Activated CD4-positive, CD25-positive, alpha-beta regulatory T cell treated with anti-CD3 and anti-CD28 coated beads, Interleukin-2, amount 50 U/mL, for 72 hours (primary cell): ENCODE measurements at regions not wholly inside any gene's neighbourhood (a gene's known extent, or its start where the extent isn't known, plus 50 kb on each side); places are given as distances from the start of the nearest gene placed in this dataset.

Experiments used
- DNase-seq: peaks from one replicate; pipeline ENCODE4 v3.0.0; 2021

DNA sequence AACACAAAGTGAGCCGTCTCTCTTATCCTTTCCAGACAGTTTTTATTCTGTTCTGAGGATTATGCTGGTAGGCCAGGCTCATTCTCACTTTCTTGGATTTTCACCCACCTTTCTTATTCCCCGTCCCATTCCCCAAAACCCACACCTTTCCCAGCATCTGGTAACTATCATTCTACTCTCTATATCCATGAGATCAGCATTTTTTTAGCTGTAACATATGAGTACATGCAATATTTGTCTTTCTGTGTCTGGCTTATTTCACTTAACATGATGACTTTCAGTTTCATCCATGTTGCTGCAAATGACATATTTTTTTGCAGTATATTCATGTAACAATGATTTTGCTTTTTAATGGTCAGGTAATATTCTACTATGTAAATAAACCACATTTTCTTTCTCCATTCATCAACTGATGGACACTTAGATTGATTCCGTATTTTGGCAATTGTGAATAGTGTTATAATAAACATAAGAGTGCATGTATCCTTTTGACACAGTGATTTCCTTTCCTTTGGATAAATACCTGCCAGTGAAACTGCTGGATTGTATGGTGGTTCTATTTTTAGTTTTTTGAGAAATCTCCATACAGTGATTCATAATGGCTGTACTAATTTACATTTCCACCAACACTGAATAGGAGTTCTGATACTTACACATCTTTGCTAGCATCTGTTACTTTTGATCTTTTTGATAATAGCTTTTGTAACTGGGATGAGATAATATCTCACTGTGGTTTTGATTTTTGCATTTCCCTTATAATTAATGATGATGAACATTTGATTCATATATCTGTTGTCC is 289.3 kb downstream of the RPRM start:
- DNase-seq = no peak

- DNase-seq = no peak
Observed at GRCh38 chr2:153179808-153180207, 298.8 kb downstream of the RPRM start.

GRCh38 chr2:153169609-153170008 is 309.0 kb downstream of the RPRM start:
- DNase-seq = no peak

DNA sequence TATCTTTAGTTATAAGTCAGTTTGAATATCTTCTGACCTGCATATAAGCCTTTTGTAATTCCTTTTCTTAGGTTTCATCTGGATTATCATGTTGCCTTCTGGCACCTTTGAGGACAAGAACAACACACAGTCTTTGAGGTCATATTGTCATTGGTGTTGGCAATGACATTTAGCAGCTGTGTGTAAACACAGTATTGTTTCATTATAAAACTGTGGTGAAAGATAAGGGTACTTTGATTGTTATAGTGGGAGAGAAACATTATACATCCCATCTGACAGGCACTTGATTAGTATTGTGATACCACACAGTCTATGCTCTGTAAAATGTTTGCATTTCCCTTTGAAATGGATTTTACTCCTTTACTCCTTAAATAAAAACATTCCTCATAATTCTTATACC is 313.5 kb downstream of the RPRM start:
- DNase-seq = no peak

- DNase-seq = no peak
Observed at GRCh38 chr2:153163055-153163454, 315.5 kb downstream of the RPRM start.

GRCh38 chr2:153156743-153157142 is 321.8 kb downstream of the RPRM start:
- no peak for DNase-seq

- DNase-seq = no peak
Observed at GRCh38 chr2:153152036-153152435, 326.5 kb downstream of the RPRM start.

- DNase-seq = no peak
Observed at GRCh38 chr2:153145470-153145978, 333.0 kb downstream of the RPRM start.

DNA sequence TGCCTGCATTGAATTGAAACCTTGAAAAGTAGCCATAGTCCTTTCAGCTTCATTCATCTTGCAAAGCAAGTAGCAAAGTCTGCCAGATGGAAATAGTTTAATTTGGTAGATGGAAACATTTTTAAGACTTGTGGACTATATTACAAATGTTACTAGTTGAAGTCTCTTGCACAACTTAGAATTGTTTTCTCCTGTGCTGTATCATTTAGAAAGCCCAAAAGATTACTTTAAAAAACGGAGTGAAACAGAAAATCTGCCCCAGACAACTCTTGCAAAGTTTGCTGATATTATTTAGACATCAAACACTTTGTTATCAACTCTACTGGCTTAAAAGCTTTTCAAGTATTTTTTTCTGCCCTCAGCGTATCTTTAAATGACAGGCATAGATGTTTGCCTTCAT is 335.0 kb downstream of the RPRM start:
- DNase-seq = no peak

DNA sequence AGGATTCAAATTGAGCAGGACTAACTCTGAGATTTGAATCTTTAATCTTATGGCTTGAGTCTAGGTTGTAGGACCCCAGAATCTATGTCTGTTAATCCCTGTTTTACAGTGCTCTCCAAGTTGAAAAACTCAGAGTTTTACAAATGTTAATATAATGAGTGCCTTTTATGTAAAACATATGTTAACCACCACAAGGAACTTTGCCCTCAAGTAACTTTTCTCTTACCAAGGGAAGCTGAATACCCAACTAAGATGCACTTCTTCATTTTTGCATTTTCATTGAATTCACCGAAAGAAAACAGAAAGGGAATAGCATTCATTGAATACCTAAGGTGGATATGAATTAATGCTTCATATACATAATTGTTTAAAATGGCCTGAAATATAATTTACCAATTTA is 338.1 kb downstream of the RPRM start:
- DNase-seq = no peak

GRCh38 chr2:153138651-153139375 is 339.7 kb downstream of the RPRM start:
- DNase-seq = no peak

DNA sequence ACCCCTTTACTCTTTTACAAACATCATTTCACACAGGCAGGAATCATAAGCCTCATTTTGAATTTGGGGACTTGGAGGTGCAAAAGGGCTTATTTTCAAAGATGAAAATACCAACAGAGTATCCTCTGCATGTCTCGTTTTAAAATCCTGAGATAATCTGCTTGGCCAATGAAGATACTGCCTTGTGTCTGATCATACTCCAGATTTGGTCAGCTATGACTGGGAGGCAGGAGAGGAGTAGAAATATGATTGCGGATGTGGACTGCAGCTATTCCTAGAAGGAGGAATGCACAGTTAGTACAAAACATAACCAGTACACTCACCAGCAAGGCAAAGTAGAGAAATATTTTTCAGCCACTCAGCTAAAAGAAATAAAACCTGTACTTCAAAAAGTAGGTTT is 342.3 kb downstream of the RPRM start:
- DNase-seq = no peak

DNA sequence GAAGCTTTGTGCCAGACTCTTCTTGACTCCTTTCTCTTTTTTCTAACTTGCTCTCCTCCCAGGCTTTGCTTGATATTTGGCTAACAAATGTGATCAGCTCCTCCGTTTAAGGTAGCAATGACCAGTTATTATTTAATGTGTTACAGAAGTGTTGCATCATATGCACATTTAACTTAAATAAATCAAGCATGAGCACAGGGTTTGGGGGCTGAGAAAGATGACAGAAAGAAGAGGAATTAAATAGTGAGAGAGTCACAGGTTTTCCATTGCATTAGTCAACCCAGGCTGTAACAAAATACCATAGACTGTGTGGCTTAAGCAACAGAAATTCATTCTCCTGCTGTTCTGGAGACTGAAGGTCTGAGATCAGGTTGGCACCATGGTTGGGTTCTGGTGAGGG is 343.8 kb downstream of the RPRM start:
- no peak for DNase-seq

- DNase-seq = no peak
Observed at GRCh38 chr2:153133716-153134115, 344.8 kb downstream of the RPRM start.

DNA sequence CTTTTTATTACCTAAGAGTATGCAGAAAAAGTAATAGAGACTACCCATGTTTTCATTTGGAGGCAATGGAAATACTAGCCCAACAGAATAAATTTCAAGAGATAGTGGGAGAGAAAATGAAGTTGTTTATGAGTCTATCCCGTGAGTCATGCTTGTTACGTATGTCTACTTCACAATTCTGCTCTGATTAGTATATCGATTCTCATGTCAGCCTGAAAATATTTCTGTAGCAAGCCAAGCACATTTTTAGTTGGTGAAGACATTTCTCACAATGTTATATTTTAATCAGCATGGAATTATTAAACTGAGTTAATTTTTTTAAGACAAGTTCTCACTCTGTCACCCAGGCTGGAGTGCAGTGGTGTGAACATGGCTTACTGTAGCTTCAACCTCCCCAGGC is 346.1 kb downstream of the RPRM start:
- no peak for DNase-seq

- DNase-seq = no peak
Observed at GRCh38 chr2:153115141-153115540, 363.4 kb downstream of the RPRM start.

- no peak for DNase-seq
Observed at GRCh38 chr2:153110486-153110885, 368.1 kb downstream of the RPRM start.

- DNase-seq = no peak
Observed at GRCh38 chr2:153109793-153110192, 368.8 kb downstream of the RPRM start.

DNA sequence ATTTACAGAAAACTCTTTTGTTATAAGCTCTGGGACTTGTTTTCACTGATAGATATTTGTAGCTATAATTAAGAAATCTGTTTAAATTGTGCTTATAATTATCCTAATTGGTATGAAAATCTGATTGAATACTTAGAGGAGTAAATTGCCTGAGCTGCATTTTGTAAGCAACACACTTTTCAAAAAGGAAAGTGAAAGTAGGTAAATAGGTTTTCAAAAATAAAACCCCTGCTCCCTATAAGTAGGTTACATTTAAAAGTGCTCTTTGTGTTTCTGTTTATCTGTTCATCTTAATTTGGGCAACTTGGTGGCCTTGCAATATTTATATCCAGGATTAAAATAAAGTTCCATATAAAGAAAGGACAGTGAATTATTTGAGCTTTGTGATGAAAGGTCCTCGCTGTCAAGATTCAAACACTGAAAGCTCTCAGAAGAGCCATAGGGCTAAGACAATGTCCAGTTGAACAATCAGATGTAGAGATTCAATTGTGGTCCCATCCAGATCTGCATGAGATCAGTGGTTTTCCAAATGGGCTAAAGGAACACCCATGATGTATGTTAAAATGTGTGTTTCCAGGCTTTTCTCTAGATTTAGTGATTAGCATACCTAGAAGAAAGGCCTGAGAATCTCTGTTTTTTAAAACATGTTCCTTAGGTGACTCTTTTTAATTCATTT is 371.6 kb downstream of the RPRM start:
- no peak for DNase-seq

- no peak for DNase-seq
Observed at GRCh38 chr2:153105829-153106578, 372.6 kb downstream of the RPRM start.

GRCh38 chr2:153101187-153101586 is 377.4 kb downstream of the RPRM start:
- no peak for DNase-seq

GRCh38 chr2:153100151-153100550 is 378.4 kb downstream of the RPRM start:
- DNase-seq = no peak

GRCh38 chr2:153098073-153098472 is 379.7 kb downstream of the ARL6IP6 start:
- no peak for DNase-seq
